ENCODE measurements at regions not wholly inside any gene's neighbourhood (a gene's known extent, or its start where the extent isn't known, plus 50 kb on each side); places are given as distances from the start of the nearest gene placed in this dataset.

GRCh38 chr9:36734737-36735136, 162.0 kb downstream of the MELK start:
- TF ChIP-seq POLR2AphosphoS5 (IDR thresholded peaks at IDR 0.05) (no peak), POLR2A (IDR thresholded peaks at IDR 0.05) (no peak), CTCF (IDR thresholded peaks at IDR 0.05) (no peak)
- no peaks in the 10 kb centered on the region for H3K9me3 ChIP-seq
- H3K4me3 ChIP-seq: no peak overlapping the region
- H3K27ac ChIP-seq: no peak overlapping the region
- intact Hi-C loops (cut with DNase I): no loop called here
- no peaks in the 10 kb centered on the region for H3K4me1 ChIP-seq (replicated peaks)
- no peaks in the 10 kb centered on the region for H3K36me3 ChIP-seq
- H3K27me3 ChIP-seq (replicated peaks; ENCODE audit: insufficient read depth): peaks cover 8% of the 10 kb centered on the region
- no peak for DNase-seq (ENCODE audit: low spot score)
- 68% methylated on average over 10 of the region's 10 CpGs for WGBS

GRCh38 chr9:36736648-36737047, 164.0 kb downstream of the MELK start:
- WGBS: 73% methylated on average over 5 of the region's 5 CpGs
- TF ChIP-seq POLR2AphosphoS5 (IDR thresholded peaks at IDR 0.05) (no peak), CTCF (IDR thresholded peaks at IDR 0.05) (no peak), POLR2A (IDR thresholded peaks at IDR 0.05) (no peak)
- no peak overlapping the region for H3K4me3 ChIP-seq
- H3K4me1 ChIP-seq (replicated peaks): no peaks in the 10 kb centered on the region
- no peaks in the 10 kb centered on the region for H3K9me3 ChIP-seq
- intact Hi-C loops (cut with DNase I): no loop called here
- H3K36me3 ChIP-seq: no peaks in the 10 kb centered on the region
- DNase-seq (ENCODE audit: low spot score): no peak
- H3K27ac ChIP-seq: no peak overlapping the region
- peaks cover 8% of the 10 kb centered on the region for H3K27me3 ChIP-seq (replicated peaks; ENCODE audit: insufficient read depth)

- H3K4me1 ChIP-seq (replicated peaks): no peaks in the 10 kb centered on the region
- intact Hi-C loops (cut with DNase I): no loop called here
- no peaks in the 10 kb centered on the region for H3K9me3 ChIP-seq
- no peak overlapping the region for H3K4me3 ChIP-seq
- H3K27ac ChIP-seq: no peak overlapping the region
- DNase-seq (ENCODE audit: low spot score): no peak
- peaks cover 8% of the 10 kb centered on the region for H3K27me3 ChIP-seq (replicated peaks; ENCODE audit: insufficient read depth)
- H3K36me3 ChIP-seq: no peaks in the 10 kb centered on the region
- no peak for TF ChIP-seq CTCF (IDR thresholded peaks at IDR 0.05)
- no peak for TF ChIP-seq POLR2AphosphoS5 (IDR thresholded peaks at IDR 0.05)
- no peak for TF ChIP-seq POLR2A (IDR thresholded peaks at IDR 0.05)
- WGBS: 61% methylated on average over 11 of the region's 11 CpGs
These were observed 165.8 kb downstream of the MELK start for GRCh38 chr9:36738318-36738976.

GRCh38 chr9:36739373-36740116, 166.8 kb downstream of the MELK start:
- no peak overlapping the region for H3K27ac ChIP-seq
- no peak for TF ChIP-seq CTCF (IDR thresholded peaks at IDR 0.05)
- no peak for TF ChIP-seq POLR2AphosphoS5 (IDR thresholded peaks at IDR 0.05)
- TF ChIP-seq POLR2A (IDR thresholded peaks at IDR 0.05): no peak
- H3K9me3 ChIP-seq: no peaks in the 10 kb centered on the region
- no peaks in the 10 kb centered on the region for H3K36me3 ChIP-seq
- H3K4me1 ChIP-seq (replicated peaks): no peaks in the 10 kb centered on the region
- 8% methylated on average over 46 of the region's 47 CpGs for WGBS
- H3K4me3 ChIP-seq: no peak overlapping the region
- intact Hi-C loops (cut with DNase I): no loop called here
- H3K27me3 ChIP-seq (replicated peaks; ENCODE audit: insufficient read depth): peaks cover 3% of the 10 kb centered on the region
- no peak for DNase-seq (ENCODE audit: low spot score)

- Histone ChIP-seq H3K4me3 (no peak overlapping the region), H3K9me3 (no peaks in the 10 kb centered on the region), H3K4me1 (replicated peaks) (no peaks in the 10 kb centered on the region), H3K36me3 (no peaks in the 10 kb centered on the region), H3K27ac (no peak overlapping the region), H3K27me3 (replicated peaks; ENCODE audit: insufficient read depth) (peaks cover 2% of the 10 kb centered on the region)
- intact Hi-C loops (cut with DNase I): no loop called here
- DNase-seq (ENCODE audit: low spot score): no peak
- TF ChIP-seq POLR2A (IDR thresholded peaks at IDR 0.05) (no peak), CTCF (IDR thresholded peaks at IDR 0.05) (no peak), POLR2AphosphoS5 (IDR thresholded peaks at IDR 0.05) (no peak)
- WGBS: 49% methylated on average over 5 of the region's 5 CpGs
These were observed 169.6 kb downstream of the MELK start for GRCh38 chr9:36742264-36742663.

Measured in prostate gland (tissue), 2 donors.